HL-60/S4 treated with retinoic acid at 250 ng/mL for 4 days and 3 days (cell line): ENCODE measurements at regions not wholly inside any gene's neighbourhood (a gene's known extent, or its start where the extent isn't known, plus 50 kb on each side); places are given as distances from the start of the nearest gene placed in this dataset.

Experiments
- in situ Hi-C: fragments of 300-500 bp; cut with MboI; formaldehyde crosslinking; loops from 2 replicates; pipeline ENCODE4 v1.7.0; 2022; ENCODE audit warnings: low sequenced_read_pairs

DNA sequence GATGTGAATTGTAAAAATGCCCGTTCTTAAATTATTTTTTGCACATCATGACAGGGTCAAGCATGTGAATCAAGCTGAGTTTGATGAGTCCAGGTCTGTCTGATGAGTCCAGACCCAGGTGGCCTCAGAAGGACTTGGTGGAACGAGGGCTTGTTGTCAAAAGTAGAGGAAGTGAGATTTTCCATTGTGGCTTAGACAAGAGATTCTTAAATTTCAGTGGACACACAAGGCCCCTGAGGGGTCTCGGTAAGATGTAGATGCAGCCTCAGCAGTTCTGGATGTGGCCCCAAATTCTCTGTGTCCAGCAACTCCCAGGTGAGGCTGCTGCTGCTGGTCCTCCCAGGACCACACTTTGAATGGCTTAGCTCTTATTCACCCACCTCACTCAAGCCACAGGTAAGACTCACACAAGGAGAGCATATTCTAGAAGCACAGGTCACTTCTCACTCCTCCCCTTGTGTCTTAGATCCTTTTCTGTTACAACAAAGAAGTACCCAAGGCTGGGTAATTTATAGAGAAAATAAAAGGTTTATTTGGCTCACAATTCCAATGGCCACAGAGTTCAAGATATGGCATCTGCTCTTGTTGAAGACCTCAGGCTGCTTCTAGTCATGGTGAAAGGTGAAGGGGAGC is 98.8 kb downstream of the GGTLC2 start:
- in situ Hi-C loops = no loop called here

DNA sequence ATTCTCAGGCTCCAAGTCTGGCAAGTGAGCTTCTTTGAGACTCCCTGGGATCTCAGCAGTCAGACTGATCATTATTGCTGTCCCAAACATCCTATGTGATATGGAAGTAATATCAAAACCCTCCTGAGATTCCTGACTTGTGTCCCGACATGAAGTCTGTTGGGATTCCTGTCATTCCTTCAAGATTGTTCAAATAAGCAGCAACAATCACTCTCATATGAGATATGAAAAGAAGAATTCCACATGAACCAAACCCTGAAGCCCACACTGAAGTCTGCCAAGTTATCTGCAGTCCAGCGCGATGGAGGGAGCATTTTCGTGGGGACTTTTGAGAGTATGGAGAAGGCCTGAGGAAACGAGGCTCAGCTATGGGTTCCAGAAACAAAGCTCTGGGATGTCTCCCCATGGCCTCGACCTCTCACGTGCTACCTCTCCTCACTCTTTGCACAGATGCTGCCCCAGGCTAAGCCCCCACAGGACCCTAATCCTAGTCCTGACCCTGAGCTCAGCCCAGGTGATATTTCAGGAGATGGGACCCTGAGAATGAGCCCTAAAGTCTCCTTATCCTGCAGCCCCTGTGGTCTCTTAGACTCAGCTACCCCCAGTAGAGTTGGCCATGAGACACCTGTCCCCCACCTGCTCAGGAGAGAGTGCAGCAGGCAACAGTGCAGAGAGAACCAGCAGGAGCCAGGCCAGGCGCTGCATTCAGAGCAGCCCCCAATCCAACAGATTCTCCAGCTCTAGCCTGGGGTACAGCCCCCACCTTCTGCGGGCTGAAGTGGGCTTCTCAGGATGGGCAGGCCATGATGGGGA is 100.2 kb downstream of the GGTLC2 start:
- in situ Hi-C loops = no loop called here

DNA sequence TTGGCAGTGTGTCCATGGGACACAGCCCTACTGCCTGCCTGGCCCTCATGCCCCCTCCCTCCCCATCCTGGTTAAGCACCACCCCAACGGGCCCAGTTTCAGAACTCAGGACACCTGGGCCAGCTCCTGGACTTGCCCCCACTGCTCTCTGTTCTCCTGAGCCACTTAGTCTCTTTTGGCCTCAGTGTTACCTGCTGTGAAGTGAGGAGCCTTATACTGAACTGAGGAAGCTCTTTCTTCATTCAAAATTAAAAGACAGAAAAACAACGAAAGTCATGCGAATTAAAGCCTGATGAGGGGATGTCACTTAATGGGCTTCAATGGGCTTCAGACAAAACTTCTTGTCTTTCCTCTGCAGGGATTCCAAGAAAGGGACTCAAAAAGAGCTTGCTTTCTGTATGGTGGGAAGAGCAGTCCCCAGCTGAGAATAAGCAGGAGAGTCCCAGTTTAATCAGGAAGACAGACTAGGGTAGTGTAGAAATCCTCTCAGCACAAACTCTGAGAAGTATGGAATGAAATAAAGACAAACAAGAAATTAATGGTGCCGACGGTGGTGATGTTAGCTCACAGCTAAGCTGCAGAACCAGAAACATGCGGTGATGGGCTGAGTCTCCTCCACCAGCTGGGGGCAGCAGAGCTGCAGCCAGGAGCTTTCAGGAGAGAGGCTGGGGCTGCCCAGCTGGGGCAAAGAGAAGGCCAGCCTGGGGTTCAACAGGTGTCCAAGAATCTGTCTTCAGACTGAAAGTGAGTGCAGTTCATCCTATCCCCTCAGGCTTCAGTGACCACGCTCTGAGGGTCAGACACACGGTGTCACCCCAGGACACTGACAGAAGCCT is 101.0 kb downstream of the GGTLC2 start:
- in situ Hi-C loops = no loop called here

- in situ Hi-C loops = no loop called here
Observed at GRCh38 chr22:22746061-22746962, 101.9 kb downstream of the GGTLC2 start.

- in situ Hi-C loops = no loop called here
Observed at GRCh38 chr22:22746963-22747933, 102.8 kb downstream of the GGTLC2 start.

GRCh38 chr22:22748297-22748743 is 103.9 kb downstream of the GGTLC2 start:
- in situ Hi-C loops = no loop called here

DNA sequence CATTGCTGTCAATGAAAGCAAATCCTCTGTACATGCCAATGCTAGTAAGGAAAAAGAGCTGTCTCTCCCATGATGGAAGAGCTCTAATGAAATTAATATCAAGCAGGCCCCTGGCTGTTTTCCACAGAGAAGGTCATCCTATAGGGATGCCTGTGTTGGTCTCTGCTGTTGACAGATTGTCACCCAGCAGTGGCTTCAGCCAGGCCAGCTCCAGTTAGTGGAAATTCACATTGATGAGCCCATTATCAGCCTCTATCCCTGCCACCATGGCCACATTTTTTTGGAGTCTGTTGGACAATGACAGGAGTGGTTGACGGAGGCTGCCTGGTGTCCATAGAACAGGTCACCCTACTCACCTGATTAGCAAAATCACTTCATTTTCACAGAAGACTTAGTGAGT is 104.3 kb downstream of the GGTLC2 start:
- in situ Hi-C loops = no loop called here

DNA sequence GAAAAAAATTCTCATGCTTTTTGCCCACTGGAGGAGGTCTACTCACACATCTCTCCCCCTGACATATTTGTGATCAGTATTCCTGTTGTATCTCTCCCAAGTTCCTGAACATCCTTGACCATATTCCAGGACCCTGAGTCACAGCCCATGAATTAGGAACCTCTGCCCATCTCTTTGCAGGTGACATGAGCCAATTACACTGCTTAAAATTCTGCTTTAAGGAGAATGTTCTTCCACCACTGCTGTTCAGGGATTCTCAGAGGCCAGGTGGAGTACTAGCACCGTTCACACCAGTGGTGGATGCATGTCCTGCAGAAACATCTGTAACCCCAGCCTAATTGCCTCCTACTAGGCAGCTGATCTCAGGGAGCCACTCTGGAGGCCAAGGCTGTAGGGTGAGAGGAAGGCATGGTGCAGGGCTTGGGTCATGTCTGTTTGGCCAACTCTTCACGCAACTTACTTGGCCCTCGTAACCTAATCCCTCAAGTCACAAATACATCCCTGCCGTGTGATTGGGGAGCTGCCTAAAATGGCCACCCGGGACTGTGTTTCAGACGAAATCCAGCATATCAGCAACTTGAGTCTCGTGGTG is 104.8 kb downstream of the GGTLC2 start:
- in situ Hi-C loops = no loop called here

GRCh38 chr22:22750335-22751042 is 106.1 kb downstream of the GGTLC2 start:
- in situ Hi-C loops = no loop called here

DNA sequence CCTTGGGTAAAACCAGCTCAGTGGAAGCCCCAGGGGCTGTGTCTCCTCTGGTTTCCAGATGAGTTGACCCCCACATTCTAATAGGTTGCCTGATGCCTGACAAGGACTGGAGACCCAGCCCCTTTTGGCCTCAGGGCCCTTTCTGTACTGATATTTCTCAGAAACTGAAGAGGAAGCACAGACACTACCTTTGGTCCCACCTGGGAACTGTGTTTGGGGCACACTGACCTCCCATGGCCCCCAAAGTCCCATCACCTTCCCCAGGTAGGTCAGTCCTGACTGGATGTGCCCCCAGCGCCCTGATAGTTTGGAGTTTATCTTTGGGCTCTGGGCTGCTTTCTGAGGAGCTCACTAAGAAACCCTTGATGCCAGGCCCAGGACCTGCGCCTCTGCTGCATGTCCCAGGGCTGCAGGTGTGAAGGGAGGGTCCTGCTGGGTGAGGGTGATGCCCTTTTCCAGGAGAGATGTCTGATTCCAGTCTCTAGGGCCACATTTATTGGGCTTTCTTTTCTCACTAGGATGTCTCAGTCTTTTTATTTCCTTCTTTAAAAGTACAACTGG is 106.7 kb downstream of the GGTLC2 start:
- in situ Hi-C loops = no loop called here

DNA sequence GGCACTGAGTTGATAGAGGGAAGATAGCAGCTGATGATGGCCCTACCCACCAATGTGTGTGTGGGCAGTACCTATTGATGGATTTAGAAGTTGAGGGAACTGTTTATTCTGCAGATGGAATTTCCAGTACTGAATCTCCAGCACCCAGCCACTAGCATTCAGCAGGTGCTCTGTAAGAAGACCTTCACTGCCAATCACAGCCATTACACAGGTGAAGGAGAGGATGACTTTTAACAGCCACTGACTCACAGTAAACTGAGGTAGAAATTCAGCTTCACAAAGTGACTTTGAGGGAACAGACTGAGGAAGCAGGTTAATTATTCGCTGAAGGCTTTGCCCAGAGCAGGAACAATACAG is 107.8 kb downstream of the GGTLC2 start:
- in situ Hi-C loops = no loop called here

DNA sequence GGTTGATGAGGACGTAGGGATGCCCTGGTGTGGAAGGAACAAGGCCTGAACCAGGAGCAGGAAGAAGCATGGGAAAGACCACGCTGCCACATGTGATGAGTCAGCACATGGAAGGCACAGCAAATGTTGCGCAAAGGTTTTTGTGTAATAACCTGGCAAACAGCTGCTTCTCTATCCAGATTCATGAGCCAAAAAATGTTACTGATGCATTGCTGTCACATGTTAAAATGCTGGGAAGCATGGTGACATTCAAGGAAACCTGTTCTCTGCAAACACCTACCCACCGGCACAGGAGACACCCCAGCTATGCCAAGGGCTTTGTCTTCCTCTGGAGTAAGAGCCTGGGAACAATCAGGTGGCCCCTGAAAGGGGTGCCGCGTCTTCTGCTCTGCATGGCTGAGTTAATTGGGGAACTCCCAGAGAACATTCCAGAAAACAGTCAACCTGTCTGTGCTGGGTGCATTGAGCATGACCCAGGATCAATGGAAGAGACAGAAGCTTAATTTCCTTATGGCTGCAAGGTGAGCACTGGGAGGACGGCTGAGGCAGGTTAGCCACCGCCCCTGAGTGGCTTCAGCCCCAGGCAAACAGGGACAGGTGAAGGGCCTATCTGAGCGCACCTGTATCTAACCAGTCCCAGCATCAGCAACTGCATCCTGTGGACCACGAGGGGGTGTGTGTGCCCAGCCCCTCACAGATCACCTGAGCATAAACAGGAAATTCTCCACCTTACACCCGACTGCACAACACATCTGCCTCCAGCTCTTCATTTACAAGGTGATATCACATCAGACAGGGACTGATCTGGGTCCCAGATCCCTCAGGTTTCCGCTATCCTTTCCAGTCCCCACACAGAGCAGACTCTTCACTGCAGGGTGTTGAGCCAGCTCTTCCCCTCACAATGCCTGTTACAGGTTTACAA is 108.4 kb downstream of the GGTLC2 start:
- in situ Hi-C loops = no loop called here

- in situ Hi-C loops = no loop called here
Observed at GRCh38 chr22:22753526-22754267, 109.3 kb downstream of the GGTLC2 start.

GRCh38 chr22:22754268-22754657 is 109.8 kb downstream of the GGTLC2 start:
- in situ Hi-C loops = no loop called here

DNA sequence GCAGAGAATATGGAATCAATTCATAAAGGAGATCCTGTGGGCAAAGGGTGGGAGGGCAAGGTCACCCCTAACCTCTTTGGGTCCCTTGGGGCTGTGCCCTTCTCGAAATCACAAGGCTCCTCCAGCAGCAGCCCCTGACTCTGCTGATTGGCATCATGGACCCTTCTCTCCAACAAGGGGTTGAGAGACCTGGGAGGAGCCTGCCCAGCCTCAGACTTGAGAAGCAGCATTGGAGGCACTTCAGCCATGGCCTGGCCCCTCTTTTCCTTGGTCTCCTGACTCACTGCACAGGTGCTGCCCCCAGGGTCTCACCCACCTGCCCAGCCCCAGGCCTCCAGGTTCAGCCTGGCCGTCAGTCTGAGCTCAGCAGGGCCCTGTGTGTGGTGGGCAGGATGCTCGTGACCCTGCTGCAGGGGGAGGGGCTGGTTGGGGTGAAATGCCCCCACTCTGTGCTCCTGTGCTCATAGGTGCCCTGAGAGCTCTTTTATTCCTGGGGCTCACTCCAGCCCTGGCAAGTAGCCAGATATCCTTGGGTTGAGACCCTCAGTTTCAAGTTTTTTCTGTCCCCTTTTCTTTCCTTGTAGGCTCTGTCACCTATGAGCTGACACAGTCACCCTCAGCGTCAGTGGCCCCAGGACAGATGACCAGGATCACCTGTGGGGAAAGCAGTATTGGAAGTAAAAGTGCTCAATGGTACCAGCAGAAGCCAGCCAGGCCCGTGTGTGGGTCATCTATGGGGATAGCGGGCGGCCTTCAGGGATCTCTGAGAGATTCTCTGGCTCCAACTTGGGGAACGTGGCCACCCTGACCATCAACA is 110.8 kb downstream of the GGTLC2 start:
- in situ Hi-C loops = no loop called here

GRCh38 chr22:22755778-22756100 is 111.3 kb downstream of the GGTLC2 start:
- in situ Hi-C loops = no loop called here
